ENCODE measurements at regions not wholly inside any gene's neighbourhood (a gene's known extent, or its start where the extent isn't known, plus 50 kb on each side); places are given as distances from the start of the nearest gene placed in this dataset.

DNA sequence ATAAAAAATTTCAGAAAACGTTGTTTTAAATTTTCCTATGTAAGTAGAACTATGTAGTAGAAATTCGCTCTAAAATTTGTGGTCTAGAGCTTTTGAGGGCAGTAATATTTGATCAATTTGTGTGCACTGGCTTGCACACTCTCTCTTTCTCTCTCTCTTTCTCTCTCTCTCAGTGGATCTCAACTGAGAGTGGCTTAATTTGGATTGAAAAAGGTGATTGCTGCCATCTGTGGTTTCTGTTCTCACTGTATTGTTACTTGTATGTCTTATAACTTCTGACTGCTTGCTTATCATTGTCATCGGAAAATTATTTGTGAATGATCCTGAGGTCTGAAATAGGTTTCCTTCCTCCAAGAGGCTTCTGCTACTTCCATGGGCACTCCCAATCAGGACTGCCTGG, 368.2 kb downstream of the KCTD16 start:
- TF ChIP-seq POLR2A (IDR thresholded peaks at IDR 0.05; ENCODE audit: low read length) (no peak), GATA1 (IDR thresholded peaks at IDR 0.05; ENCODE audit: low read depth, low read length) (no peak)
